Hepatocyte (in vitro differentiated cells): ENCODE measurements at regions not wholly inside any gene's neighbourhood (a gene's known extent, or its start where the extent isn't known, plus 50 kb on each side); places are given as distances from the start of the nearest gene placed in this dataset.

ENCODE experiments used
- DNase-seq: peaks from one replicate; pipeline ENCODE4 v3.0.0-alpha.2; 2016; ENCODE audit warnings: low spot score
- H2AFZ ChIP-seq: fragments of 200-600 bp; sonication (generic); 2 replicates; pipeline ENCODE4 v1.6.0; 2016; ENCODE audit warnings: antibody characterized with exemption, mild to moderate bottlenecking
- H3K27ac ChIP-seq: fragments of 200-600 bp; sonication (generic); 2 replicates; pipeline ENCODE4 v1.5.1; 2016; ENCODE audit warnings: mild to moderate bottlenecking
- H3K27me3 ChIP-seq: fragments of 200-600 bp; sonication (generic); 2 replicates; pipeline ENCODE4 v1.6.1; 2016
- H3K36me3 ChIP-seq: fragments of 200-600 bp; sonication (generic); replicated peaks from 2 replicates; pipeline ENCODE4 v1.5.1; 2016; ENCODE audit warnings: low read depth; ENCODE audit not compliant: insufficient read depth
- H3K4me1 ChIP-seq: fragments of 200-600 bp; sonication (generic); 2 replicates; pipeline ENCODE4 v1.5.1; 2016; ENCODE audit warnings: mild to moderate bottlenecking, moderate library complexity; ENCODE audit not compliant: insufficient read depth
- H3K4me2 ChIP-seq: fragments of 200-600 bp; sonication (generic); 2 replicates; pipeline ENCODE4 v1.6.0; 2016
- H3K4me3 ChIP-seq: fragments of 200-600 bp; sonication (generic); 2 replicates; pipeline ENCODE4 v1.5.1; 2016; ENCODE audit warnings: mild to moderate bottlenecking
- H3K79me2 ChIP-seq: fragments of 200-600 bp; sonication (generic); 2 replicates; pipeline ENCODE4 v1.6.0; 2017; ENCODE audit warnings: mild to moderate bottlenecking
- H3K9me2 ChIP-seq: fragments of 200-600 bp; sonication (generic); replicated peaks from 2 replicates; pipeline ENCODE4 v1.6.0; 2017; ENCODE audit warnings: mild to moderate bottlenecking; ENCODE audit not compliant: insufficient read depth
- H3K9me3 ChIP-seq: fragments of 200-600 bp; sonication (generic); 2 replicates; pipeline ENCODE4 v1.5.1; 2016; ENCODE audit warnings: low read depth, mild to moderate bottlenecking
- H4K20me1 ChIP-seq: fragments of 200-600 bp; sonication (generic); 2 replicates; pipeline ENCODE4 v1.6.0; 2016; ENCODE audit warnings: mild to moderate bottlenecking; ENCODE audit not compliant: insufficient read depth, poor library complexity, severe bottlenecking
- EZH2 ChIP-seq: fragments of 200-600 bp; sonication (generic); IDR thresholded peaks from 2 replicates; pipeline ENCODE4 v1.6.1; 2016; ENCODE audit warnings: antibody characterized with exemption, mild to moderate bottlenecking, borderline replicate concordance
- EZH2phosphoT487 ChIP-seq: fragments of 200-600 bp; sonication (generic); IDR thresholded peaks from one replicate; pipeline ENCODE4 v1.6.1; 2018; ENCODE audit warnings: antibody characterized with exemption, mild to moderate bottlenecking, low read depth, moderate library complexity; ENCODE audit not compliant: unreplicated experiment, severe bottlenecking
- WGBS: methylation state at CpG from one replicate; pipeline ENCODE4 v1.1.6; 2016; ENCODE audit warnings: low lambda C conversion rate; ENCODE audit errors: missing lambda C conversion rate; 5-methylcytosine and 5-hydroxymethylcytosine counted together
- TF ChIP-seq, protein P1 (sequence below): fragments of 200-600 bp; sonication (generic); IDR thresholded peaks from 2 replicates; pipeline ENCODE4 v1.5.1; 2016; ENCODE audit warnings: antibody characterized with exemption, mild to moderate bottlenecking; ENCODE audit not compliant: poor library complexity

DNA sequence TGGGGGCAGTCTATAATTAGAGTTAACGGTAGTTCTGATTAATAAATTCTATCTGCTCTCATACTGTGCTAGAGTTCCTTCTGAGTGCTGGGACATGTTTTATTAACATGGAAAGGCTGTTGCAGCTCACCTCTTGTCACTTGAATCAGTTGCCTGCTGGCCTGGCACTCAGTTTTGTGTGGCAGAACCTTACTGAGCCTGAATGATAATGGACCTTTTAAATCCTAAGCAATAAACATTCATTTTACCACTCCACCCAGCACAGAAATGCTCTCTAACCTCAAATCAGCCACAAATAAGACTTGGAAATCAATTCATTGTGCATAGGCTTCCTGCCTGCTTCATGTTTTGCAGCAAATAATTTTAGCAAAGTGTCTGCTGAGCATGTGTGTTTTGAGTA, 115.0 kb upstream of the RBMS1 start:
- no peaks in the 10 kb centered on the region for H3K9me3 ChIP-seq
- H3K4me1 ChIP-seq, result no peaks in the 10 kb centered on the region
- no peak overlapping the region for H2AFZ ChIP-seq
- TF ChIP-seq EZH2, result no peak
- no peak for TF ChIP-seq EZH2phosphoT487
- TF ChIP-seq, protein P1, sequence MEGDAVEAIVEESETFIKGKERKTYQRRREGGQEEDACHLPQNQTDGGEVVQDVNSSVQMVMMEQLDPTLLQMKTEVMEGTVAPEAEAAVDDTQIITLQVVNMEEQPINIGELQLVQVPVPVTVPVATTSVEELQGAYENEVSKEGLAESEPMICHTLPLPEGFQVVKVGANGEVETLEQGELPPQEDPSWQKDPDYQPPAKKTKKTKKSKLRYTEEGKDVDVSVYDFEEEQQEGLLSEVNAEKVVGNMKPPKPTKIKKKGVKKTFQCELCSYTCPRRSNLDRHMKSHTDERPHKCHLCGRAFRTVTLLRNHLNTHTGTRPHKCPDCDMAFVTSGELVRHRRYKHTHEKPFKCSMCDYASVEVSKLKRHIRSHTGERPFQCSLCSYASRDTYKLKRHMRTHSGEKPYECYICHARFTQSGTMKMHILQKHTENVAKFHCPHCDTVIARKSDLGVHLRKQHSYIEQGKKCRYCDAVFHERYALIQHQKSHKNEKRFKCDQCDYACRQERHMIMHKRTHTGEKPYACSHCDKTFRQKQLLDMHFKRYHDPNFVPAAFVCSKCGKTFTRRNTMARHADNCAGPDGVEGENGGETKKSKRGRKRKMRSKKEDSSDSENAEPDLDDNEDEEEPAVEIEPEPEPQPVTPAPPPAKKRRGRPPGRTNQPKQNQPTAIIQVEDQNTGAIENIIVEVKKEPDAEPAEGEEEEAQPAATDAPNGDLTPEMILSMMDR, result no peak
- no peaks in the 10 kb centered on the region for H3K9me2 ChIP-seq
- no peak overlapping the region for H3K27ac ChIP-seq
- no peak overlapping the region for H3K4me3 ChIP-seq
- 63% methylated on average over 1 of the region's 1 CpG for WGBS
- no peaks in the 10 kb centered on the region for H3K27me3 ChIP-seq
- H3K36me3 ChIP-seq, result no peaks in the 10 kb centered on the region
- DNase-seq, result no peak
- no peak overlapping the region for H3K4me2 ChIP-seq
- no peaks in the 10 kb centered on the region for H3K79me2 ChIP-seq
- H4K20me1 ChIP-seq, result no peaks in the 10 kb centered on the region

DNA sequence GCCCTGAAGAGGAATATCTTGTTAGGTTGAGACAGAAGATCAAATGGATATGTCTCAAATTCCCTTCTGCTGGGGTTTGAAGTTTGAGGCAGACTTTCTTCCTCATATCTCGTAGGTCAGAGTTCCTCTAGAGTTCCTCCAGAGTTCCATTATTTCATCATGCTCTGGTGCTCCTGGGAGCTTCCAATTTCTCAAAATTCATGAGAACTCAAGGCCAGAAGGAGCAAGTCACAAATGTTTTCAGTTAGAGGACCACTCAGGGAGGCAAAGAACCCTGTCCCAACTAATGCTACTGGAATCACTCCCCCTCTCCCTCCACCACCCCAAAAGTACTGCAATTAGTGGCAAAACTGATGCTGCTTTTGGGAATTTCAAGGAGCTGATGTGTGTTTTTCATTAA, 115.7 kb upstream of the RBMS1 start:
- Histone ChIP-seq H3K9me2 (no peaks in the 10 kb centered on the region), H3K9me3 (no peaks in the 10 kb centered on the region), H3K4me2 (no peak overlapping the region), H3K36me3 (no peaks in the 10 kb centered on the region), H3K79me2 (no peaks in the 10 kb centered on the region), H3K27ac (no peak overlapping the region), H4K20me1 (no peaks in the 10 kb centered on the region), H3K27me3 (no peaks in the 10 kb centered on the region), H2AFZ (no peak overlapping the region), H3K4me3 (no peak overlapping the region), H3K4me1 (no peaks in the 10 kb centered on the region)
- no peak for DNase-seq
- WGBS, result 76% methylated on average over 1 of the region's 1 CpG
- TF ChIP-seq EZH2phosphoT487 (no peak), EZH2 (no peak)
- TF ChIP-seq, protein P1, result no peak

DNA sequence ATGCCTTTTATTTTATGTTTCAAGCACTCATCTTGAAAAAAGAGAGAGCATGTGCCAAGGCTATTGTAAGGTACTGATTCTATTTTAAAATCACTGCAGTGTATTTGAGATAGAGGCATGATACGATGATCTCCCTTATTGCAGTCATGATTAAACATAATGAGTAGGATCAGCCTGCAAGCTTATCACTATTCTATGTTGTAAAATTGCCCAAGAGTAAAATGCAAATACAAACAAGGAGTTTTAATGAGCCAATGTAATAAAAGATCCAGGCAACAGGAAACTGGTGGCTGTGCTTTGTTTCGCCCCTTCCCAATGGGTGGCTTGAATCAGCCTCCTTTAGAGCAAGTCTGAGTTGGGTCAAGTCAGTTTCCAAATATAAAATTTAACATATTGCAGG, 116.4 kb upstream of the RBMS1 start:
- 64% methylated on average over 2 of the region's 2 CpGs for WGBS
- Histone ChIP-seq H2AFZ (no peak overlapping the region), H3K27me3 (no peaks in the 10 kb centered on the region), H3K27ac (no peak overlapping the region), H3K79me2 (no peaks in the 10 kb centered on the region), H3K4me1 (no peaks in the 10 kb centered on the region), H3K9me3 (no peaks in the 10 kb centered on the region), H3K9me2 (no peaks in the 10 kb centered on the region), H3K36me3 (no peaks in the 10 kb centered on the region), H3K4me2 (no peak overlapping the region), H3K4me3 (no peak overlapping the region), H4K20me1 (no peaks in the 10 kb centered on the region)
- no peak for DNase-seq
- no peak for TF ChIP-seq EZH2
- TF ChIP-seq, protein P1, result no peak
- no peak for TF ChIP-seq EZH2phosphoT487

DNA sequence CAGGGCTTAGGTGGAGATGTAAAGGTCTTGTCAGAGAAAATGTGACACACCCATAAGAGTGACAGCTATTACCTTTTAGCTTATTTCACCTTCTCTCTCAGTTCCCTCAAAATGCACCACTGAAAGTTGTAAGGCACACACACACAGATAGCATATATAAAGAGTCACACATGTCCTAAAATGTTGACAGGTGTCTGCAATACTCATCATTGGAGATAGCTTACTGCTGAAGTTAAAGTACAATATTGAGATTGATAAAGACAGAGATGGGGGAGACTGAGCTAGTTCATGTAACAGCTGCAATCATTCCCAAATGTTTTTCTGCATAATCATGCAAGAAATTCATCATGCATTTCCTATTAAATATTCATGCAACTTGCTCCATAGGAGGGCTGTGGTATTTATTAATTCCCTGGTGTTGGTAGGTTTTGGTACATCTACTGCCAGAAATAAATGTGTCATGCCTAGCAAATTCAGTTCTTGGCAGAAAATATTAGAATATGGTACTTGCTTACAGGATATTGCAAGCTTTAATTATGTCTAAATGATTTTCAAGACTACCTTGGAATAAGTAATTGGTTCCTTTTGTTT, 118.8 kb upstream of the RBMS1 start:
- no peaks in the 10 kb centered on the region for H3K79me2 ChIP-seq
- H3K27me3 ChIP-seq, result no peaks in the 10 kb centered on the region
- no peak overlapping the region for H3K4me2 ChIP-seq
- H3K9me3 ChIP-seq, result no peaks in the 10 kb centered on the region
- no peaks in the 10 kb centered on the region for H3K9me2 ChIP-seq
- no peak for DNase-seq
- no peak overlapping the region for H3K4me3 ChIP-seq
- no peak overlapping the region for H2AFZ ChIP-seq
- no peaks in the 10 kb centered on the region for H3K36me3 ChIP-seq
- H4K20me1 ChIP-seq, result no peaks in the 10 kb centered on the region
- H3K4me1 ChIP-seq, result no peaks in the 10 kb centered on the region
- TF ChIP-seq EZH2phosphoT487, result no peak
- TF ChIP-seq, protein P1, result no peak
- no peak for TF ChIP-seq EZH2
- H3K27ac ChIP-seq, result no peak overlapping the region
